GM12891 (cell line): ENCODE measurements at regions not wholly inside any gene's neighbourhood (a gene's known extent, or its start where the extent isn't known, plus 50 kb on each side); places are given as distances from the start of the nearest gene placed in this dataset.

Experiments
- POLR2A ChIP-seq: IDR thresholded peaks from 2 replicates; pipeline ENCODE4 v1.6.1; 2011; ENCODE audit warnings: low read depth, low read length, control low read depth
- POLR2AphosphoS5 ChIP-seq: IDR thresholded peaks from 2 replicates; pipeline ENCODE4 v1.6.1; 2011; ENCODE audit warnings: low read depth, low read length, control low read depth
- POU2F2 ChIP-seq: IDR thresholded peaks from 2 replicates; pipeline ENCODE4 v1.6.1; 2011; ENCODE audit warnings: low read depth, mild to moderate bottlenecking, control low read depth, low read length, moderate library complexity
- TAF1 ChIP-seq: IDR thresholded peaks from 2 replicates; pipeline ENCODE4 v1.6.1; 2011; ENCODE audit warnings: low read depth, low read length, control low read depth

GRCh38 chr18:76662626-76663025 lies 159.7 kb upstream of the ZNF236 start:
- TF ChIP-seq POLR2A (no peak), POLR2AphosphoS5 (no peak), POU2F2 (no peak), TAF1 (no peak)
